SK-N-SH (cell line): ENCODE measurements at regions not wholly inside any gene's neighbourhood (a gene's known extent, or its start where the extent isn't known, plus 50 kb on each side); places are given as distances from the start of the nearest gene placed in this dataset.
"Not testable (repeated sequence)": the region's sequence is repeated elsewhere in the genome, so short reads cannot be mapped to it uniquely, and the experiment has no call there.

Experiments
- EP300 ChIP-seq, 2 experiments: IDR thresholded peaks; 2 replicates each; pipeline versions ENCODE4 v1.4.0 to v1.6.1; 2012; ENCODE audit warnings: borderline replicate concordance in 1 of 2, low read depth in 1 of 2, low read length in 1 of 2
- JUND ChIP-seq: IDR thresholded peaks from 2 replicates; pipeline ENCODE4 v1.4.0; 2012
- POLR2AphosphoS5 ChIP-seq: IDR thresholded peaks from 2 replicates; pipeline ENCODE4 v1.6.1; 2012; ENCODE audit warnings: low read depth, low read length
- RFX5 ChIP-seq: IDR thresholded peaks from 2 replicates; pipeline ENCODE4 v1.6.1; 2012; ENCODE audit warnings: mild to moderate bottlenecking, improper control_type of control experiment, low read length
- SIN3A ChIP-seq: IDR thresholded peaks from 2 replicates; pipeline ENCODE4 v1.6.1; 2012; ENCODE audit warnings: low read depth, mild to moderate bottlenecking, low read length, moderate library complexity, borderline replicate concordance
- SMC3 ChIP-seq: IDR thresholded peaks from 2 replicates; pipeline ENCODE4 v1.6.1; 2012; ENCODE audit warnings: low read depth, low read length, improper control_type of control experiment
- TCF12 ChIP-seq: IDR thresholded peaks from 2 replicates; pipeline ENCODE4 v1.4.0; 2012
- YY1 ChIP-seq: IDR thresholded peaks from 2 replicates; pipeline ENCODE4 v1.4.0; 2012; ENCODE audit warnings: low read depth, mild to moderate bottlenecking
- TF ChIP-seq, protein P1 (sequence below): fragments of 200-600 bp; sonication (generic); IDR thresholded peaks from 2 replicates; pipeline ENCODE4 v1.6.1; 2017; ENCODE audit warnings: antibody characterized with exemption, mild to moderate bottlenecking, moderate library complexity
- TF ChIP-seq, protein P2 (sequence below): IDR thresholded peaks from 2 replicates; pipeline ENCODE4 v1.4.0; 2012; ENCODE audit warnings: low read depth
- TF ChIP-seq, protein P3 (sequence below): fragments of 150-350 bp; IDR thresholded peaks from 2 replicates; pipeline ENCODE4 v1.6.1; 2017; ENCODE audit warnings: antibody characterized with exemption, low read length, low read depth, borderline replicate concordance

DNA sequence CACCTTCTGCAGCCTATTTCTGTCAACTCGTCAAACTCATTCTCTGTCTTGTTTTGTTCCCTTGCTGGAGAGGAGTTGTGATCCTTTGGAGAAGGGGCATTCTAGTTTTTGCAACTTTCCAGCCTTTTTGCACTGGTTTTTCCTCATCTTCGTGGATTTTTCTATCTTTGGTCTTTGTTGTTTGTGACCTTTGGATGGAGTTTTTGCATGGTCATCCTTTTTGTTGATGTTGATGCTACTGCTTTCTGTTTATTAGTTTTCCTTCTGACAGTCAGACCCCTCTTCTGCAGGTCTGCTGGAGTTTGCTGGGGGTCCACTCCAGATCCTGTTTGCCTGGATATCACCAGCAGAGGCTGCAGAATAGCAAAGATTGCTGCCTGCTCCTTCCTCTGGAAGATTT is 60.1 kb downstream of the DKK1 start:
- TF ChIP-seq JUND; POLR2AphosphoS5; EP300 (IDR thresholded peaks at IDR 0.05; ENCODE audit: borderline replicate concordance in 1 of 2, low read depth in 1 of 2, low read length in 1 of 2); YY1; SIN3A; SMC3; TCF12; RFX5: not testable (repeated sequence)
- TF ChIP-seq, protein P1, sequence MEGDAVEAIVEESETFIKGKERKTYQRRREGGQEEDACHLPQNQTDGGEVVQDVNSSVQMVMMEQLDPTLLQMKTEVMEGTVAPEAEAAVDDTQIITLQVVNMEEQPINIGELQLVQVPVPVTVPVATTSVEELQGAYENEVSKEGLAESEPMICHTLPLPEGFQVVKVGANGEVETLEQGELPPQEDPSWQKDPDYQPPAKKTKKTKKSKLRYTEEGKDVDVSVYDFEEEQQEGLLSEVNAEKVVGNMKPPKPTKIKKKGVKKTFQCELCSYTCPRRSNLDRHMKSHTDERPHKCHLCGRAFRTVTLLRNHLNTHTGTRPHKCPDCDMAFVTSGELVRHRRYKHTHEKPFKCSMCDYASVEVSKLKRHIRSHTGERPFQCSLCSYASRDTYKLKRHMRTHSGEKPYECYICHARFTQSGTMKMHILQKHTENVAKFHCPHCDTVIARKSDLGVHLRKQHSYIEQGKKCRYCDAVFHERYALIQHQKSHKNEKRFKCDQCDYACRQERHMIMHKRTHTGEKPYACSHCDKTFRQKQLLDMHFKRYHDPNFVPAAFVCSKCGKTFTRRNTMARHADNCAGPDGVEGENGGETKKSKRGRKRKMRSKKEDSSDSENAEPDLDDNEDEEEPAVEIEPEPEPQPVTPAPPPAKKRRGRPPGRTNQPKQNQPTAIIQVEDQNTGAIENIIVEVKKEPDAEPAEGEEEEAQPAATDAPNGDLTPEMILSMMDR = not testable (repeated sequence)
- TF ChIP-seq, protein P2, sequence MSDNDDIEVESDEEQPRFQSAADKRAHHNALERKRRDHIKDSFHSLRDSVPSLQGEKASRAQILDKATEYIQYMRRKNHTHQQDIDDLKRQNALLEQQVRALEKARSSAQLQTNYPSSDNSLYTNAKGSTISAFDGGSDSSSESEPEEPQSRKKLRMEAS = not testable (repeated sequence)
- TF ChIP-seq, protein P3, sequence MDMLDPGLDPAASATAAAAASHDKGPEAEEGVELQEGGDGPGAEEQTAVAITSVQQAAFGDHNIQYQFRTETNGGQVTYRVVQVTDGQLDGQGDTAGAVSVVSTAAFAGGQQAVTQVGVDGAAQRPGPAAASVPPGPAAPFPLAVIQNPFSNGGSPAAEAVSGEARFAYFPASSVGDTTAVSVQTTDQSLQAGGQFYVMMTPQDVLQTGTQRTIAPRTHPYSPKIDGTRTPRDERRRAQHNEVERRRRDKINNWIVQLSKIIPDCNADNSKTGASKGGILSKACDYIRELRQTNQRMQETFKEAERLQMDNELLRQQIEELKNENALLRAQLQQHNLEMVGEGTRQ = not testable (repeated sequence)
